ENCODE measurements at regions not wholly inside any gene's neighbourhood (a gene's known extent, or its start where the extent isn't known, plus 50 kb on each side); places are given as distances from the start of the nearest gene placed in this dataset.

DNA sequence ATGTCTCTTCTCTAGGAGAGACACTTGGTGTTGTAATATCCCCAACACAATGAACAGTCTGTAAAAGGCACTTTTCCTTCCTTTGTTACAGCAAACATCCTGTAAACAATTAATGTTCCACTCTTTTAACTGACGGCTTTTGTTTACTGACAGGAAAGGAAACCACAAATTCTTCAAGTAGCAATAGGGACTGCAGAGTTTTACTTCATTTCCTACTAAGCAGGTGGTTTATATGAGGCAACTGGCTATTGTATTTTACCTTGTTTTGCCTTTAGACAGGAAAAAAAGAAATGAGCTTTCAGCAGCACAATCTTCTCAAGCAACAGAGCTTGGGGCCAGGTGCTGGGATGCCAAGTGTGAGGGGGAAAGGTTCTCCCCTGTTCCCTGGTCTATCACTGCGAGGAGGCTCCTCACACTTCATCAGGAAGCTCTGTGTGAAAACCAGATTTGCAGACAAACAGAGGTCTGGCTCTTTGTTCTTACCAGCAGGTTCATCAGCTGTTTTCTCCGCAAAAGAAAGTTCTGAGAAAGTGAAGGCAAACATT is 51.2 kb downstream of the SIPA1L2 start (continued):
- TF ChIP-seq CTCF (IDR thresholded peaks at IDR 0.05; ENCODE audit: control extremely low read depth in 1 of 3, insufficient read depth in 1 of 3, low read depth in 1 of 3, low read length in 3 of 3) (no peak), NANOG (IDR thresholded peaks at IDR 0.05; ENCODE audit: insufficient read depth, low read depth, low read length, poor library complexity, severe bottlenecking) (no peak), TBP (IDR thresholded peaks at IDR 0.05; ENCODE audit: low read depth, low read length) (no peak), SIN3A (conservative IDR thresholded peaks at IDR 0.05 in 1 of 2, IDR thresholded peaks at IDR 0.05 in 1 of 2; ENCODE audit: low read depth in 1 of 2, low read length in 2 of 2) (no peak), YY1 (IDR thresholded peaks at IDR 0.05; ENCODE audit: low read depth, low read length) (no peak), SAP30 (IDR thresholded peaks at IDR 0.05; ENCODE audit: insufficient read depth, insufficient replicate concordance, low read length) (no peak)
- TF ChIP-seq, protein P1, sequence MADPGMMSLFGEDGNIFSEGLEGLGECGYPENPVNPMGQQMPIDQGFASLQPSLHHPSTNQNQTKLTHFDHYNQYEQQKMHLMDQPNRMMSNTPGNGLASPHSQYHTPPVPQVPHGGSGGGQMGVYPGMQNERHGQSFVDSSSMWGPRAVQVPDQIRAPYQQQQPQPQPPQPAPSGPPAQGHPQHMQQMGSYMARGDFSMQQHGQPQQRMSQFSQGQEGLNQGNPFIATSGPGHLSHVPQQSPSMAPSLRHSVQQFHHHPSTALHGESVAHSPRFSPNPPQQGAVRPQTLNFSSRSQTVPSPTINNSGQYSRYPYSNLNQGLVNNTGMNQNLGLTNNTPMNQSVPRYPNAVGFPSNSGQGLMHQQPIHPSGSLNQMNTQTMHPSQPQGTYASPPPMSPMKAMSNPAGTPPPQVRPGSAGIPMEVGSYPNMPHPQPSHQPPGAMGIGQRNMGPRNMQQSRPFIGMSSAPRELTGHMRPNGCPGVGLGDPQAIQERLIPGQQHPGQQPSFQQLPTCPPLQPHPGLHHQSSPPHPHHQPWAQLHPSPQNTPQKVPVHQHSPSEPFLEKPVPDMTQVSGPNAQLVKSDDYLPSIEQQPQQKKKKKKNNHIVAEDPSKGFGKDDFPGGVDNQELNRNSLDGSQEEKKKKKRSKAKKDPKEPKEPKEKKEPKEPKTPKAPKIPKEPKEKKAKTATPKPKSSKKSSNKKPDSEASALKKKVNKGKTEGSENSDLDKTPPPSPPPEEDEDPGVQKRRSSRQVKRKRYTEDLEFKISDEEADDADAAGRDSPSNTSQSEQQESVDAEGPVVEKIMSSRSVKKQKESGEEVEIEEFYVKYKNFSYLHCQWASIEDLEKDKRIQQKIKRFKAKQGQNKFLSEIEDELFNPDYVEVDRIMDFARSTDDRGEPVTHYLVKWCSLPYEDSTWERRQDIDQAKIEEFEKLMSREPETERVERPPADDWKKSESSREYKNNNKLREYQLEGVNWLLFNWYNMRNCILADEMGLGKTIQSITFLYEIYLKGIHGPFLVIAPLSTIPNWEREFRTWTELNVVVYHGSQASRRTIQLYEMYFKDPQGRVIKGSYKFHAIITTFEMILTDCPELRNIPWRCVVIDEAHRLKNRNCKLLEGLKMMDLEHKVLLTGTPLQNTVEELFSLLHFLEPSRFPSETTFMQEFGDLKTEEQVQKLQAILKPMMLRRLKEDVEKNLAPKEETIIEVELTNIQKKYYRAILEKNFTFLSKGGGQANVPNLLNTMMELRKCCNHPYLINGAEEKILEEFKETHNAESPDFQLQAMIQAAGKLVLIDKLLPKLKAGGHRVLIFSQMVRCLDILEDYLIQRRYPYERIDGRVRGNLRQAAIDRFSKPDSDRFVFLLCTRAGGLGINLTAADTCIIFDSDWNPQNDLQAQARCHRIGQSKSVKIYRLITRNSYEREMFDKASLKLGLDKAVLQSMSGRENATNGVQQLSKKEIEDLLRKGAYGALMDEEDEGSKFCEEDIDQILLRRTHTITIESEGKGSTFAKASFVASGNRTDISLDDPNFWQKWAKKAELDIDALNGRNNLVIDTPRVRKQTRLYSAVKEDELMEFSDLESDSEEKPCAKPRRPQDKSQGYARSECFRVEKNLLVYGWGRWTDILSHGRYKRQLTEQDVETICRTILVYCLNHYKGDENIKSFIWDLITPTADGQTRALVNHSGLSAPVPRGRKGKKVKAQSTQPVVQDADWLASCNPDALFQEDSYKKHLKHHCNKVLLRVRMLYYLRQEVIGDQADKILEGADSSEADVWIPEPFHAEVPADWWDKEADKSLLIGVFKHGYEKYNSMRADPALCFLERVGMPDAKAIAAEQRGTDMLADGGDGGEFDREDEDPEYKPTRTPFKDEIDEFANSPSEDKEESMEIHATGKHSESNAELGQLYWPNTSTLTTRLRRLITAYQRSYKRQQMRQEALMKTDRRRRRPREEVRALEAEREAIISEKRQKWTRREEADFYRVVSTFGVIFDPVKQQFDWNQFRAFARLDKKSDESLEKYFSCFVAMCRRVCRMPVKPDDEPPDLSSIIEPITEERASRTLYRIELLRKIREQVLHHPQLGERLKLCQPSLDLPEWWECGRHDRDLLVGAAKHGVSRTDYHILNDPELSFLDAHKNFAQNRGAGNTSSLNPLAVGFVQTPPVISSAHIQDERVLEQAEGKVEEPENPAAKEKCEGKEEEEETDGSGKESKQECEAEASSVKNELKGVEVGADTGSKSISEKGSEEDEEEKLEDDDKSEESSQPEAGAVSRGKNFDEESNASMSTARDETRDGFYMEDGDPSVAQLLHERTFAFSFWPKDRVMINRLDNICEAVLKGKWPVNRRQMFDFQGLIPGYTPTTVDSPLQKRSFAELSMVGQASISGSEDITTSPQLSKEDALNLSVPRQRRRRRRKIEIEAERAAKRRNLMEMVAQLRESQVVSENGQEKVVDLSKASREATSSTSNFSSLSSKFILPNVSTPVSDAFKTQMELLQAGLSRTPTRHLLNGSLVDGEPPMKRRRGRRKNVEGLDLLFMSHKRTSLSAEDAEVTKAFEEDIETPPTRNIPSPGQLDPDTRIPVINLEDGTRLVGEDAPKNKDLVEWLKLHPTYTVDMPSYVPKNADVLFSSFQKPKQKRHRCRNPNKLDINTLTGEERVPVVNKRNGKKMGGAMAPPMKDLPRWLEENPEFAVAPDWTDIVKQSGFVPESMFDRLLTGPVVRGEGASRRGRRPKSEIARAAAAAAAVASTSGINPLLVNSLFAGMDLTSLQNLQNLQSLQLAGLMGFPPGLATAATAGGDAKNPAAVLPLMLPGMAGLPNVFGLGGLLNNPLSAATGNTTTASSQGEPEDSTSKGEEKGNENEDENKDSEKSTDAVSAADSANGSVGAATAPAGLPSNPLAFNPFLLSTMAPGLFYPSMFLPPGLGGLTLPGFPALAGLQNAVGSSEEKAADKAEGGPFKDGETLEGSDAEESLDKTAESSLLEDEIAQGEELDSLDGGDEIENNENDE (IDR thresholded peaks at IDR 0.05; ENCODE audit: insufficient replicate concordance, low read length) = no peak

Data from H1 (cell line).